ENCODE measurements at regions not wholly inside any gene's neighbourhood (a gene's known extent, or its start where the extent isn't known, plus 50 kb on each side); places are given as distances from the start of the nearest gene placed in this dataset.
"Not testable (repeated sequence)": the region's sequence is repeated elsewhere in the genome, so short reads cannot be mapped to it uniquely, and the experiment has no call there.

- peaks cover 0 to 2% of the 10 kb centered on the region in 2 experiments; a peak in 2 of 5 replicates for H3K9me3 Mint-ChIP-seq
- TF ChIP-seq CTCF (conservative IDR thresholded peaks at IDR 0.05): no peak
- no peaks in the 10 kb centered on the region for H3K9me3 ChIP-seq (ENCODE audit: control insufficient read depth, low read depth, low read length)
- no peaks in the 10 kb centered on the region for H4K20me1 ChIP-seq (ENCODE audit: control insufficient read depth, insufficient read depth, insufficient read length)
- H3T11ph ChIP-seq (ENCODE audit: low read length): no peak overlapping the region
- H3K23ac ChIP-seq (ENCODE audit: insufficient read length, low read depth, low read length): no peak overlapping the region
- H2BK12ac ChIP-seq (ENCODE audit: insufficient read length, low read depth, low read length): no peak overlapping the region
- H3K18ac ChIP-seq (ENCODE audit: insufficient read length, low read depth, low read length): no peak overlapping the region
- no peak overlapping the region for H2BK120ac ChIP-seq (ENCODE audit: low read depth, low read length, poor library complexity, severe bottlenecking)
- no peak overlapping the region for H2BK20ac ChIP-seq (ENCODE audit: low read depth, low read length, poor library complexity, severe bottlenecking)
- H3K56ac ChIP-seq (ENCODE audit: insufficient read length, low read depth, low read length): no peak overlapping the region
- no peak overlapping the region for H3K27ac ChIP-seq (ENCODE audit: insufficient read length, low read depth, low read length)
- no peak overlapping the region for H3K9ac ChIP-seq (ENCODE audit: extremely low read depth, insufficient read length, low read length)
- H4K8ac ChIP-seq (replicated peaks; ENCODE audit: insufficient read length, low read depth, low read length): no peak overlapping the region
- H3K36me3 Mint-ChIP-seq (ENCODE audit: insufficient read depth in 1 of 3, low read depth in 3 of 3): no peaks in the 10 kb centered on the region
- H3K27me3 ChIP-seq (ENCODE audit: insufficient read depth, low read length): no peaks in the 10 kb centered on the region
- H3K27ac Mint-ChIP-seq: no peak overlapping the region
- H3K4me3 Mint-ChIP-seq: no peak overlapping the region
- no peak overlapping the region for H3K14ac ChIP-seq (ENCODE audit: insufficient read depth, low read length)
- H3K4me1 Mint-ChIP-seq: no peaks in the 10 kb centered on the region
- no peak overlapping the region for H4K91ac ChIP-seq (ENCODE audit: insufficient read length, low read depth, low read length)
- no peak overlapping the region for H3K4me2 ChIP-seq (ENCODE audit: insufficient read depth, insufficient read length, low read length)
- H4K5ac ChIP-seq (ENCODE audit: insufficient read length, low read depth, low read length): no peak overlapping the region
- H3K79me1 ChIP-seq (ENCODE audit: insufficient read depth, low read depth, low read length, poor library complexity, severe bottlenecking): no peaks in the 10 kb centered on the region
- H3K27me3 Mint-ChIP-seq (ENCODE audit: low read depth): no peaks in the 10 kb centered on the region
- H3K4ac ChIP-seq (ENCODE audit: low read depth, low read length): no peak overlapping the region
- H3K79me2 ChIP-seq (ENCODE audit: insufficient read depth, low read length): no peaks in the 10 kb centered on the region
- H2BK5ac ChIP-seq (ENCODE audit: insufficient read length, low read length): no peak overlapping the region
- H2AK5ac ChIP-seq (ENCODE audit: insufficient read length, low read length): no peak overlapping the region
- no peaks in the 10 kb centered on the region for H3K23me2 ChIP-seq (ENCODE audit: insufficient read length, low read depth, low read length, poor library complexity, severe bottlenecking)
- no peak for DNase-seq
- H3K4me1 ChIP-seq (ENCODE audit: insufficient read depth, low read length): no peaks in the 10 kb centered on the region
- H2BK15ac ChIP-seq (ENCODE audit: low read depth, low read length): no peak overlapping the region
- H2AFZ ChIP-seq (ENCODE audit: low read length): no peak overlapping the region
These were observed 724.5 kb downstream of the TFAP2A start for GRCh38 chr6:9690388-9690787.

GRCh38 chr6:9680727-9681126 is 734.1 kb downstream of the TFAP2A start:
- not testable (repeated sequence) for H3K79me1 ChIP-seq (ENCODE audit: insufficient read depth, low read depth, low read length, poor library complexity, severe bottlenecking); H3K4ac ChIP-seq (ENCODE audit: low read depth, low read length); H3K23me2 ChIP-seq (ENCODE audit: insufficient read length, low read depth, low read length, poor library complexity, severe bottlenecking); H3K4me3 Mint-ChIP-seq; H3K27me3 ChIP-seq (ENCODE audit: insufficient read depth, low read length); H4K20me1 ChIP-seq (ENCODE audit: control insufficient read depth, insufficient read depth, insufficient read length); H2BK120ac ChIP-seq (ENCODE audit: low read depth, low read length, poor library complexity, severe bottlenecking); H3K23ac ChIP-seq (ENCODE audit: insufficient read length, low read depth, low read length); H3K14ac ChIP-seq (ENCODE audit: insufficient read depth, low read length); DNase-seq; H3K9ac ChIP-seq (ENCODE audit: extremely low read depth, insufficient read length, low read length); H2BK12ac ChIP-seq (ENCODE audit: insufficient read length, low read depth, low read length); H3K18ac ChIP-seq (ENCODE audit: insufficient read length, low read depth, low read length); H3K56ac ChIP-seq (ENCODE audit: insufficient read length, low read depth, low read length); H2BK15ac ChIP-seq (ENCODE audit: low read depth, low read length); H2AFZ ChIP-seq (ENCODE audit: low read length); H3K9me3 ChIP-seq (ENCODE audit: control insufficient read depth, low read depth, low read length); H2BK5ac ChIP-seq (ENCODE audit: insufficient read length, low read length); H3K27ac ChIP-seq (ENCODE audit: insufficient read length, low read depth, low read length); H3K4me2 ChIP-seq (ENCODE audit: insufficient read depth, insufficient read length, low read length); H3K79me2 ChIP-seq (ENCODE audit: insufficient read depth, low read length); H4K91ac ChIP-seq (ENCODE audit: insufficient read length, low read depth, low read length); H3K27me3 Mint-ChIP-seq (ENCODE audit: low read depth); H2BK20ac ChIP-seq (ENCODE audit: low read depth, low read length, poor library complexity, severe bottlenecking); H4K8ac ChIP-seq (replicated peaks; ENCODE audit: insufficient read length, low read depth, low read length); H3T11ph ChIP-seq (ENCODE audit: low read length); H3K4me1 Mint-ChIP-seq; H2AK5ac ChIP-seq (ENCODE audit: insufficient read length, low read length); H4K5ac ChIP-seq (ENCODE audit: insufficient read length, low read depth, low read length); H3K27ac Mint-ChIP-seq; H3K4me1 ChIP-seq (ENCODE audit: insufficient read depth, low read length)
- WGBS (ENCODE audit: extremely low coverage, insufficient read length, low lambda C conversion rate): no CpG with 5 or more reads among the region's 6 CpGs
- peaks cover 10 to 13% of the 10 kb centered on the region in 2 experiments for H3K9me3 Mint-ChIP-seq
- peaks cover 8 to 18% (median 13%) of the 10 kb centered on the region in 3 experiments; a peak in 6 of 7 replicates for H3K36me3 Mint-ChIP-seq (ENCODE audit: insufficient read depth in 1 of 3, low read depth in 3 of 3)

Measured in H9 (cell line).